AG10803 (cell line): ENCODE measurements at regions not wholly inside any gene's neighbourhood (a gene's known extent, or its start where the extent isn't known, plus 50 kb on each side); places are given as distances from the start of the nearest gene placed in this dataset.

Source experiments
- DNase-seq: peaks from one replicate; pipeline ENCODE4 v3.0.0; 2010; ENCODE audit warnings: low read depth
- H3K4me3 ChIP-seq: 2 replicates; pipeline ENCODE4 v1.5.1; 2011; ENCODE audit warnings: mild to moderate bottlenecking, low read length, control low read depth
- TF ChIP-seq, protein P1 (sequence below): conservative IDR thresholded peaks from 2 replicates; pipeline ENCODE4 v1.5.1; 2011; ENCODE audit warnings: mild to moderate bottlenecking, low read length, control low read depth, inconsistent platforms

- TF ChIP-seq, protein P1, sequence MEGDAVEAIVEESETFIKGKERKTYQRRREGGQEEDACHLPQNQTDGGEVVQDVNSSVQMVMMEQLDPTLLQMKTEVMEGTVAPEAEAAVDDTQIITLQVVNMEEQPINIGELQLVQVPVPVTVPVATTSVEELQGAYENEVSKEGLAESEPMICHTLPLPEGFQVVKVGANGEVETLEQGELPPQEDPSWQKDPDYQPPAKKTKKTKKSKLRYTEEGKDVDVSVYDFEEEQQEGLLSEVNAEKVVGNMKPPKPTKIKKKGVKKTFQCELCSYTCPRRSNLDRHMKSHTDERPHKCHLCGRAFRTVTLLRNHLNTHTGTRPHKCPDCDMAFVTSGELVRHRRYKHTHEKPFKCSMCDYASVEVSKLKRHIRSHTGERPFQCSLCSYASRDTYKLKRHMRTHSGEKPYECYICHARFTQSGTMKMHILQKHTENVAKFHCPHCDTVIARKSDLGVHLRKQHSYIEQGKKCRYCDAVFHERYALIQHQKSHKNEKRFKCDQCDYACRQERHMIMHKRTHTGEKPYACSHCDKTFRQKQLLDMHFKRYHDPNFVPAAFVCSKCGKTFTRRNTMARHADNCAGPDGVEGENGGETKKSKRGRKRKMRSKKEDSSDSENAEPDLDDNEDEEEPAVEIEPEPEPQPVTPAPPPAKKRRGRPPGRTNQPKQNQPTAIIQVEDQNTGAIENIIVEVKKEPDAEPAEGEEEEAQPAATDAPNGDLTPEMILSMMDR, result no peak
- no peak for DNase-seq
- H3K4me3 ChIP-seq, result no peak overlapping the region
These were observed 716.6 kb downstream of the BCL11B start for GRCh38 chr14:98555440-98555839.

DNA sequence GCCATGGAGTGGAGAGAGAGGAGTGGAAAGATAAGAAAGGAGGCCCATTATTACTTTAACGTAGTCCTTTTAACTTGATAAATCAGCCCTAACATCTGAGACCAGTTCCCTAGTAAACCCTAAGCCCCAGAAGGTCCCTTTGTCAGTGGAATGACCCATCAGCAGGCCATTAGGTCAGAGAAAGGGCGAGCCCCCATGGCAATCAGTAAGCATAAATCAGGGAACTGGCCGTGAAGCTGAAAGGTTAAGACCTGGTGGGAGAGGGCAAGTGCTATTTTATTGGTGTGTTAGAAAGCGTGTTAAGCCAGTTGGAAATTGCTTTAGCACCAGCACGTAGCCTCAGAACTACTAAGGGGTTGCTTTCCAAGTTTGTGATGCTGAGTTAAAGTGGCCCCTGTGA, 708.0 kb downstream of the BCL11B start:
- TF ChIP-seq, protein P1, result no peak
- H3K4me3 ChIP-seq, result no peak overlapping the region
- DNase-seq, result no peak

DNA sequence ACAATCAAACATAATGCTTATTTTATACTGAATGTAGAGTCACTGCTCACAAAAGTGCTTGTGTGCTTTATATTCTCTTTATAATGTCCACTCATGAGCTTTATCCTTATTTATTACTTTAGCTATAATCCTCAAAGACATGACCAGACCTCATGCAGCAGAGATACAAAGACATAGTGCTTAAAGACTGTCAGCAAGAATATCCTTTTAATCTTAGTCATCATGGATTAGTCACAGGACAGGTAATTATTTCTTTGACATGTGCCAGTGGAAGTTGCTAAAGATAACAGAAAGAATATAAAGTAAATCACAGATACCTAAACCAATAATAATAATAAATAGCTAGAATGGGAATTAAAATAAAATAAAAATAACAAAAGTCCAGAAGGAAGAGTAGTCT, 707.5 kb downstream of the BCL11B start:
- TF ChIP-seq, protein P1, result no peak
- no peak for DNase-seq

DNA sequence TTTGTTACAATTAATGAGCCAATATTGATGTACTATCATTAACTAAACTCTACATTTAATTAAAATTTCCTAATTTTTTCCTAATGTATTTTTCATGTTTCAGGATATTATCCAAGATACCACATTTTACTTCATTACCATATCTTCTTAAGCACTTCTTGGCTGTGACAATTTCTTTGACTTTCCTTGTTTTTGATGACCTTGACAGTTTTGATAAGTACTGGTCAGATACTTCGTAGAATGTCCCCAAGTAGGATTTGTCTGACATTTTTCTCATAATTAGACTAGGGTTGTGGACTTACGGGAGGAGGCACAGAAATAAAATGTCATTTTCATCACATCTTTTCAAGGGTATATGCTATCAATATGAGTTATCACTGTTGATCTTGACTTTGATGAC, 700.9 kb downstream of the BCL11B start:
- TF ChIP-seq, protein P1, result no peak
- H3K4me3 ChIP-seq, result no peak overlapping the region
- DNase-seq, result no peak

More for the DNA sequence above, 707.5 kb downstream of the BCL11B start:
- H3K4me3 ChIP-seq, result no peak overlapping the region

DNA sequence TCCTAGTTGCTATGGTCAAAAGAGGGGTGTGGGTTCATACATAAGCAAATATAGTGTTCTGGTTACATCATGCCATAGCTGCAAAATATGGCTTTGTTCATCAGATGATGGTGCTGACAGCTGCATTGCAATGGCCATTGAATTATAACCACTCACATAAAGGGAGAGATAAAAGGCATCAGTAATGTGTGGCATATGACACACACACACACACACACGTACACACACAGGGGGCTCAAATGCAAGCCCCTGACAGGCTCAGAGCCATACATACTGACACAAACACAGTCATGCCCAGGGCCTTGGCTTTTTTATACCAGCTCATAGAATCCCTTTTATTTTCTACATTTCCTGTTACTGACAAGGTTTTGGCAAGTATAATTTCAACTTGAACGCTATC, 698.9 kb downstream of the BCL11B start:
- TF ChIP-seq, protein P1, result no peak
- no peak overlapping the region for H3K4me3 ChIP-seq
- DNase-seq, result no peak

DNA sequence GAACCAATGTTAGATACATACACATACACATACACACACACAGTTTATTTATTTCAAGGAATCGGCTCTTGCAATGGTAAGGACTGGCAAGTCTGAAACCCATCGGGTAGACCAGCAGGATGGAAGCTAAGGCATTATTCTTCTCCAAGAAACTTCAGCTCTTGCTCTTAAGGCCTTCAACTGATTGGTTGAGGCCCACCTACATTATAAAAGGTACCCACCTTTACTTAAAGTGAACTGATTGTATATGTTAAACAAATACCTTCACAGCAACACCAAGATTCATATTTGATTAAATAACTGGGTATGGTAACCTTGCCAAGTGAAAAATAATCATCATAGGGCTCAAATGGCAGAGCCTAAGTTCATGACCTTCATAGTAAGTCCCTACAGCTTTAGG, 695.5 kb downstream of the BCL11B start:
- no peak for DNase-seq
- TF ChIP-seq, protein P1, result no peak
- H3K4me3 ChIP-seq, result no peak overlapping the region

GRCh38 chr14:98578204-98578603, 693.8 kb downstream of the BCL11B start:
- H3K4me3 ChIP-seq, result no peak overlapping the region
- DNase-seq, result peak; percentile 23
- TF ChIP-seq, protein P1, result no peak
